HepG2 (cell line): ENCODE measurements at regions not wholly inside any gene's neighbourhood (a gene's known extent, or its start where the extent isn't known, plus 50 kb on each side); places are given as distances from the start of the nearest gene placed in this dataset.

Experiments used
- ATAC-seq: fragments of 200-7000 bp; cut with Tn5 transposase; 3 replicates; pipeline ENCODE4 v1.9.1; 2020; ENCODE audit warnings: mild to moderate bottlenecking, moderate library complexity
- BruUV-seq: library from RNA; stranded (reverse); fragments of 400-500 nt; replicated peaks from 2 replicates; lab custom pipeline; 2021; lab: Mats Ljungman, UMichigan
- CTCF ChIA-PET: fragments of 300-600 bp; formaldehyde crosslinking; extraction: SDS; loops from one replicate; lab custom pipeline; 2021; ENCODE audit warnings: low total read pairs, inconsistent platforms, low intra/inter-chr PET ratio; lab: Yijun Ruan, JAX
- POLR2A ChIA-PET: fragments of 350-600 bp; sonication (Branson Sonifier 250); formaldehyde crosslinking; loops from one replicate; lab custom pipeline; 2020; ENCODE audit warnings: antibody characterized with exemption, inconsistent platforms; lab: Yijun Ruan, JAX
- DNase-seq: peaks from one replicate; pipeline ENCODE4 v3.0.0-alpha.2; 2015; ENCODE audit warnings: low spot score
- FAIRE-seq: peaks from 3 replicates; lab custom pipeline; 2011; peaks lifted over from hg19 to GRCh38; lab: Jason Lieb, UNC
- H2AFZ ChIP-seq: one replicate; pipeline ENCODE4 v1.6.1; 2011; ENCODE audit warnings: low read length, inconsistent platforms
- H3K27ac ChIP-seq: fragments of 300-600 bp; 3 replicates; pipeline ENCODE4 v1.8.0; 2011; ENCODE audit warnings: mixed run types, mild to moderate bottlenecking, mixed read lengths, low read length, inconsistent platforms; ENCODE audit not compliant: insufficient read depth; ENCODE audit errors: extremely low read length
- H3K27me3 ChIP-seq, 2 experiments: fragments of 200-600 bp in 1 of 2; 2 replicates in 1 of 2; 3 replicates in 1 of 2; pipeline versions ENCODE4 v1.6.0 to v1.8.0; 2011; ENCODE audit warnings: low read length in 2 of 2, mild to moderate bottlenecking in 2 of 2, moderate library complexity in 2 of 2, inconsistent platforms in 1 of 2; ENCODE audit not compliant: insufficient read depth in 2 of 2, control insufficient read depth in 1 of 2
- H3K36me3 ChIP-seq, 2 experiments: fragments of 200-600 bp in 1 of 2; replicated peaks in 1 of 2; 2 replicates in 1 of 2; 3 replicates in 1 of 2; pipeline versions ENCODE4 v1.5.1 to v1.8.0; 2011; ENCODE audit warnings: low read length in 2 of 2, inconsistent platforms in 1 of 2; ENCODE audit not compliant: insufficient read depth in 2 of 2, control insufficient read depth in 1 of 2
- H3K4me1 ChIP-seq: 2 replicates; pipeline ENCODE4 v1.5.1; 2012; ENCODE audit warnings: low read length, inconsistent platforms; ENCODE audit not compliant: insufficient read depth
- H3K4me2 ChIP-seq: 2 replicates; pipeline ENCODE4 v1.6.0; 2011; ENCODE audit warnings: low read depth, low read length, inconsistent platforms
- H3K4me3 ChIP-seq, 3 experiments: fragments of 200-600 bp in 1 of 3; sonication (generic), shearing (Covaris generic) in 1 of 3; replicated peaks in 1 of 3; 2 replicates each; pipeline ENCODE4 v1.5.1; 2011 to 2016; ENCODE audit warnings: low read length in 3 of 3, inconsistent platforms in 2 of 3, low read depth in 2 of 3, mild to moderate bottlenecking in 2 of 3, control low read depth in 1 of 3, mixed read lengths in 1 of 3; ENCODE audit not compliant: insufficient read depth in 1 of 3
- H3K79me2 ChIP-seq: one replicate; pipeline ENCODE4 v1.6.1; 2011; ENCODE audit warnings: low read length, inconsistent platforms; ENCODE audit not compliant: insufficient read depth
- H3K9ac ChIP-seq: 2 replicates; pipeline ENCODE4 v1.6.0; 2011; ENCODE audit warnings: mild to moderate bottlenecking, low read depth, low read length, inconsistent platforms; ENCODE audit not compliant: insufficient read depth
- H3K9me3 ChIP-seq: 2 replicates; pipeline ENCODE4 v1.5.1; 2012; ENCODE audit warnings: mild to moderate bottlenecking, low read length
- H4K20me1 ChIP-seq: 2 replicates; pipeline ENCODE4 v1.6.0; 2011; ENCODE audit warnings: inconsistent platforms, mild to moderate bottlenecking, low read length, moderate library complexity; ENCODE audit not compliant: insufficient read depth
- BRD4 ChIP-seq: sonication (generic); formaldehyde crosslinking; IDR thresholded peaks from 2 replicates; pipeline ENCODE4 v1.4.0; 2020; ENCODE audit warnings: missing genetic modification reagents
- CERS6 ChIP-seq: sonication (generic); formaldehyde crosslinking; IDR thresholded peaks from 2 replicates; pipeline ENCODE4 v1.5.0; 2020; ENCODE audit warnings: missing genetic modification reagents
- CREB1 ChIP-seq, 2 experiments: fragments of 450-650 bp in 1 of 2; IDR thresholded peaks; 2 replicates each; pipeline ENCODE4 v1.6.1; 2016 to 2017; ENCODE audit warnings: control low read depth in 1 of 2, mild to moderate bottlenecking in 1 of 2, missing compliant biosample characterization in 1 of 2, missing genetic modification characterization in 1 of 2
- CTCF ChIP-seq: sonication (generic); formaldehyde crosslinking; IDR thresholded peaks from 2 replicates; pipeline ENCODE4 v1.5.0; 2020; ENCODE audit warnings: mild to moderate bottlenecking, missing genetic modification reagents, moderate library complexity
- FOXA3 ChIP-seq: IDR thresholded peaks from 2 replicates; pipeline ENCODE4 v1.6.1; 2016; ENCODE audit warnings: missing genetic modification reagents, missing compliant biosample characterization
- MIXL1 ChIP-seq: IDR thresholded peaks from 2 replicates; pipeline ENCODE4 v1.6.1; 2016
- NBN ChIP-seq: fragments of 450-650 bp; conservative IDR thresholded peaks from 2 replicates; pipeline ENCODE4 v1.6.1; 2017
- PAF1 ChIP-seq: IDR thresholded peaks from 2 replicates; pipeline ENCODE4 v1.6.1; 2016; ENCODE audit warnings: missing genetic modification reagents, missing compliant biosample characterization
- PITX1 ChIP-seq: sonication (generic); formaldehyde crosslinking; IDR thresholded peaks from 2 replicates; pipeline ENCODE4 v1.5.1; 2020; ENCODE audit warnings: mild to moderate bottlenecking, missing genetic modification reagents
- SALL1 ChIP-seq: sonication (generic); formaldehyde crosslinking; IDR thresholded peaks from 2 replicates; pipeline ENCODE4 v1.8.0; 2022; ENCODE audit warnings: mild to moderate bottlenecking, missing genetic modification reagents
- SOX13 ChIP-seq, 3 experiments: fragments of 450-650 bp in 1 of 3; sonication (generic) in 1 of 3; formaldehyde crosslinking in 1 of 3; IDR thresholded peaks in 2 of 3; conservative IDR thresholded peaks in 1 of 3; 2 replicates each; pipeline versions ENCODE4 v1.5.0 to v1.6.1; 2016 to 2020; ENCODE audit warnings: antibody characterized with exemption in 1 of 3, mild to moderate bottlenecking in 1 of 3, missing compliant biosample characterization in 1 of 3, missing genetic modification reagents in 1 of 3, moderate library complexity in 1 of 3
- YY1 ChIP-seq: IDR thresholded peaks from 2 replicates; pipeline ENCODE4 v1.6.1; 2011; ENCODE audit warnings: low read length, low read depth, moderate library complexity, mild to moderate bottlenecking; ENCODE audit not compliant: insufficient read depth, insufficient replicate concordance
- ZKSCAN5 ChIP-seq: sonication (generic); formaldehyde crosslinking; IDR thresholded peaks from 2 replicates; pipeline ENCODE4 v1.5.1; 2020; ENCODE audit warnings: mild to moderate bottlenecking, missing genetic modification reagents
- ZMYM4 ChIP-seq: sonication (generic); formaldehyde crosslinking; IDR thresholded peaks from 2 replicates; pipeline ENCODE4 v1.8.1; 2023; ENCODE audit warnings: mild to moderate bottlenecking, missing genetic modification reagents
- ZNF263 ChIP-seq: sonication (generic); formaldehyde crosslinking; IDR thresholded peaks from 2 replicates; pipeline ENCODE4 v1.4.0; 2020; ENCODE audit warnings: missing genetic modification reagents
- ZNF317 ChIP-seq: sonication (generic); formaldehyde crosslinking; IDR thresholded peaks from 2 replicates; pipeline ENCODE4 v1.5.0; 2020; ENCODE audit warnings: mild to moderate bottlenecking, missing genetic modification reagents
- ZNF546 ChIP-seq: sonication (generic); formaldehyde crosslinking; conservative IDR thresholded peaks from 2 replicates; pipeline ENCODE4 v1.8.1; 2023; ENCODE audit warnings: mild to moderate bottlenecking, missing genetic modification reagents
- WGBS: methylation state at CpG from one replicate; pipeline ENCODE4 v1.1.6; 2017; ENCODE audit warnings: low lambda C conversion rate; 5-methylcytosine and 5-hydroxymethylcytosine counted together
- in situ Hi-C: cut with HindIII; loops from 2 replicates; pipeline ENCODE4 v1.10.0; 2017; ENCODE audit warnings: low pct_unique_long_range_greater_than_20kb; ENCODE audit not compliant: extremely low pct_ligation_motif_present
- intact Hi-C: fragments of 100-400 bp; cut with micrococcal nuclease; formaldehyde crosslinking; loops from one replicate; pipeline ENCODE4 v1.10.0; 2022; ENCODE audit not compliant: unreplicated experiment

GRCh38 chr13:90866006-90866405 lies 481.5 kb upstream of the MIR17HG start:
- intact Hi-C loops (loop anchor here (1.0 to 5.0 kb wide), 5 partner anchors 444 to 1504 kb away; no protein-coding TSS in a partner anchor), in situ Hi-C loops (no loop called here)
- CTCF ChIA-PET, result no interaction called here

DNA sequence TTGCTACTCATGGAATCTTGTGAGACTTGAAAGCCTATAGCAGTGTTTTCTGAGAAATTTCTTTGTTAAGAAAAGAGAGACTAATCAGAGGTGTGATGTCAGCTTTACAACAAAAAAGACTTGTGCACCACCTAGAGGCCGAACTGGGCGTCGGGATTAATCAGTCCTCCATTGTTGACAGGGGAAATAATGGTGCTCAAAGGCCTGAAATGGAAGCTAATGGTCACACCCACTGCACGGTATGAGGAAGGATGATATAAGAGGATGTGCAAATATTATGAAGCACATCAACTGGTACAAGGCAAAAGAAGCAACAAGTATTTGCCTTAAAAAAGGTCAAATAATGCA lies 480.2 kb upstream of the MIR17HG start:
- no TSS peak for BruUV-seq
- Histone ChIP-seq H4K20me1 (no peaks in the 10 kb centered on the region), H3K79me2 (no peaks in the 10 kb centered on the region), H3K9me3 (no peaks in the 10 kb centered on the region), H3K36me3 (no peaks in the 10 kb centered on the region), H3K4me3 (0 out of 6 replicates have a peak overlapping the region, but pooled peaks of 1 of the 3 experiments have one; percentile 17), H3K9ac (peak overlapping the region; percentile 61), H3K4me2 (peak overlapping the region; percentile 58), H3K4me1 (peaks cover 29% of the 10 kb centered on the region), H3K27ac (peak overlapping the region; percentile 81), H2AFZ (no peak overlapping the region), H3K27me3 (no peaks in the 10 kb centered on the region)
- whole genome bisulfite sequencing, result 0% methylated on average over 4 of the region's 4 CpGs
- CTCF ChIA-PET, result interaction anchor here (1.5 kb wide), 1 partner anchor 135 kb away, joined by 6 read pairs; no protein-coding TSS in a partner anchor
- no peak for FAIRE-seq
- ATAC-seq, result peak; percentile 89
- intact Hi-C loops, result loop anchor here (5.0 kb wide), 4 partner anchors 445 to 1505 kb away; no protein-coding TSS in a partner anchor
- peak; percentile 75 for DNase-seq
- in situ Hi-C loops, result no loop called here
- POLR2A ChIA-PET, result interaction anchor here (2.2 kb wide), 1 partner anchor 968 kb away, joined by 6 read pairs; no protein-coding TSS in a partner anchor
- TF ChIP-seq SOX13 (IDR thresholded peaks at IDR 0.05) (no peak), SOX13 (CRISPR knock-in tag; conservative IDR thresholded peaks at IDR 0.05 in 1 of 2, IDR thresholded peaks at IDR 0.05 in 1 of 2) (peak in 1 of 2 experiments; percentile 58; a peak in 1 of 4 replicates), ZNF263 (CRISPR knock-in tag) (no peak), YY1 (peak; percentile 20), MIXL1 (peak; percentile 64; the same call in 1 of the 2 replicates), SALL1 (CRISPR knock-in tag) (no peak), CREB1 (IDR thresholded peaks at IDR 0.05) (no peak), CREB1 (CRISPR knock-in tag; IDR thresholded peaks at IDR 0.05) (peak; percentile 11; the same call in 1 of the 2 replicates), CTCF (CRISPR knock-in tag) (peak; percentile 81), BRD4 (CRISPR knock-in tag) (no peak), PITX1 (CRISPR knock-in tag) (peak; percentile 67; the same call in 1 of the 2 replicates), ZNF546 (CRISPR knock-in tag) (no peak), FOXA3 (CRISPR knock-in tag) (peak; percentile 44)

More at GRCh38 chr13:90866006-90866405, 481.5 kb upstream of the MIR17HG start:
- peaks cover 29% of the 10 kb centered on the region for H3K4me1 ChIP-seq
- no TSS peak for BruUV-seq
- H3K9ac ChIP-seq, result no peak overlapping the region
- H2AFZ ChIP-seq, result no peak overlapping the region
- no peaks in the 10 kb centered on the region for H3K79me2 ChIP-seq
- FAIRE-seq (no peak), ATAC-seq (no peak), DNase-seq (no peak)
- H3K4me3 ChIP-seq, result no peak overlapping the region
- no peak overlapping the region; the same call in none of the 2 replicates for H3K4me2 ChIP-seq
- TF ChIP-seq ZNF317 (CRISPR knock-in tag) (0 out of 2 replicates have a peak, but pooled peaks have one; percentile 14), ZMYM4 (CRISPR knock-in tag) (no peak), PAF1 (CRISPR knock-in tag) (no peak), ZKSCAN5 (CRISPR knock-in tag) (no peak), CERS6 (CRISPR knock-in tag) (no peak), NBN (no peak)
- no peaks in the 10 kb centered on the region for H3K27me3 ChIP-seq
- no peaks in the 10 kb centered on the region for H4K20me1 ChIP-seq
- POLR2A ChIA-PET, result interaction anchor here (2.2 kb wide), 1 partner anchor 966 kb away, joined by 6 read pairs; no protein-coding TSS in a partner anchor
- H3K9me3 ChIP-seq, result no peaks in the 10 kb centered on the region
- no peaks in the 10 kb centered on the region for H3K36me3 ChIP-seq
- H3K27ac ChIP-seq, result peak overlapping the region; percentile 81
- WGBS, result 64% methylated on average over 2 of the region's 2 CpGs
